ENCODE measurements at regions not wholly inside any gene's neighbourhood (a gene's known extent, or its start where the extent isn't known, plus 50 kb on each side); places are given as distances from the start of the nearest gene placed in this dataset.

DNA sequence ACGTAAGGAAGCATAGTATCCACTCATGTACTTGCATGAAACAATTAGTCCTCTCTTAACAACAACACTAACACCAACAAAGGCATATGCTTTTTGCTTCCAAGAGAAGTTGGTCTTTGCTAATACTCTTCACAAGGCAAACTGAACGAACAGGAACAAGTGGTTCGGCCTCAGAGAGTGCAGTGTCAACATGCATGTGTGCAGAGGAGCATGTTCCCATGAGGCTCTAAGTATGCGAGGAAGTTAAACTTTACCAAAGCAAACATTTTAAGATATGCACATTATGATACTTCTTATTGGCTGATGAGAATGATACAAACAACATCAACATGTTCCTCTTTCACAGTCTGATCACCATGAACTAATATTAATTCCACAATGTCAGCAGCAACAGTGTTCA is 285.3 kb upstream of the IRX5 start:
- Histone ChIP-seq H3K36me3 (ENCODE audit: control insufficient read depth in 2 of 2, insufficient read depth in 2 of 2, low read length in 2 of 2) (no peaks in the 10 kb centered on the region), H3K9me3 (ENCODE audit: control insufficient read depth in 2 of 2, low read length in 2 of 2) (no peaks in the 10 kb centered on the region), H3K27me3 (ENCODE audit: control insufficient read depth in 2 of 2, insufficient read depth in 2 of 2, low read length in 2 of 2) (peaks cover 0 to 3% of the 10 kb centered on the region in 2 donors), H3K9ac (ENCODE audit: low read depth in 1 of 2, low read length in 2 of 2) (no peak overlapping the region), H3K4me3 (ENCODE audit: low read length in 2 of 2) (no peak overlapping the region), H3K4me1 (ENCODE audit: control insufficient read depth in 2 of 2, insufficient read depth in 2 of 2, low read length in 2 of 2) (no peaks in the 10 kb centered on the region), H3K27ac (ENCODE audit: low read depth in 2 of 2, low read length in 2 of 2) (no peak overlapping the region)

DNA sequence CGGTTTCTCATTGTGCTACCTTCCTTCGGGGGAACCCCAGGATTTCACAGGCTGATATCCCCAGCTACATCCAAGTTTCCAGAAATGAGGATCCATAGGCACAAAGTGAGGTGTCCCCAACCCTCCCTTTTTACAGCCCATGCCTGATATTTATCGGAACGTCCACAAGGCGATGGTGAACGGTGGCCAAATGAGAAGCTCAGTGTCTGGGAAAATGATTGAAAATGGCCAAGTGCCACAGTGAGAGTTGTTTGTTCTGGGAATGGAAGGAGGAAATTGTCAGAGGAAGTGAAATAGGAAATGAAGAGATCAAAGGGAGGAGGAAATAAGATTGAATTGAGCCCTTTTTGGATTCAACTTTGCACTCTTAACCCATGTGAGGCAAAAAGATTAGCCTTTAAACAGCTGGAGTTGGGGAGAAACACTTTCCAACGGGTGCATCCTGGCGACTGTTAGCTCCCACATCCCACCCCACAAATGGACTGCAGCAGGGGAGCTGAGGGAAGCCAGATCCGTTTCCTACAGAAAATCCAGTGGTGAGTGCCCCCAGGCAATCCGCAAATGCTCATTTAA is 294.4 kb upstream of the IRX5 start:
- no peak overlapping the region for H3K9ac ChIP-seq (ENCODE audit: low read depth in 1 of 2, low read length in 2 of 2)
- no peak overlapping the region for H3K27ac ChIP-seq (ENCODE audit: low read depth in 2 of 2, low read length in 2 of 2)
- H3K4me3 ChIP-seq (ENCODE audit: low read length in 2 of 2): no peak overlapping the region
- no peaks in the 10 kb centered on the region for H3K27me3 ChIP-seq (ENCODE audit: control insufficient read depth in 2 of 2, insufficient read depth in 2 of 2, low read length in 2 of 2)
- no peaks in the 10 kb centered on the region for H3K36me3 ChIP-seq (ENCODE audit: control insufficient read depth in 2 of 2, insufficient read depth in 2 of 2, low read length in 2 of 2)
- no peaks in the 10 kb centered on the region for H3K9me3 ChIP-seq (ENCODE audit: control insufficient read depth in 2 of 2, low read length in 2 of 2)
- H3K4me1 ChIP-seq (ENCODE audit: control insufficient read depth in 2 of 2, insufficient read depth in 2 of 2, low read length in 2 of 2): no peaks in the 10 kb centered on the region

- no peaks in the 10 kb centered on the region for H3K9me3 ChIP-seq (ENCODE audit: control insufficient read depth in 2 of 2, low read length in 2 of 2)
- no peak overlapping the region for H3K27ac ChIP-seq (ENCODE audit: low read depth in 2 of 2, low read length in 2 of 2)
- no peaks in the 10 kb centered on the region for H3K4me1 ChIP-seq (ENCODE audit: control insufficient read depth in 2 of 2, insufficient read depth in 2 of 2, low read length in 2 of 2)
- no peak overlapping the region for H3K4me3 ChIP-seq (ENCODE audit: low read length in 2 of 2)
- H3K36me3 ChIP-seq (ENCODE audit: control insufficient read depth in 2 of 2, insufficient read depth in 2 of 2, low read length in 2 of 2): no peaks in the 10 kb centered on the region
- no peak overlapping the region for H3K9ac ChIP-seq (ENCODE audit: low read depth in 1 of 2, low read length in 2 of 2)
- H3K27me3 ChIP-seq (ENCODE audit: control insufficient read depth in 2 of 2, insufficient read depth in 2 of 2, low read length in 2 of 2): no peaks in the 10 kb centered on the region
These were observed 296.7 kb upstream of the IRX5 start for GRCh38 chr16:54633943-54634362.

DNA sequence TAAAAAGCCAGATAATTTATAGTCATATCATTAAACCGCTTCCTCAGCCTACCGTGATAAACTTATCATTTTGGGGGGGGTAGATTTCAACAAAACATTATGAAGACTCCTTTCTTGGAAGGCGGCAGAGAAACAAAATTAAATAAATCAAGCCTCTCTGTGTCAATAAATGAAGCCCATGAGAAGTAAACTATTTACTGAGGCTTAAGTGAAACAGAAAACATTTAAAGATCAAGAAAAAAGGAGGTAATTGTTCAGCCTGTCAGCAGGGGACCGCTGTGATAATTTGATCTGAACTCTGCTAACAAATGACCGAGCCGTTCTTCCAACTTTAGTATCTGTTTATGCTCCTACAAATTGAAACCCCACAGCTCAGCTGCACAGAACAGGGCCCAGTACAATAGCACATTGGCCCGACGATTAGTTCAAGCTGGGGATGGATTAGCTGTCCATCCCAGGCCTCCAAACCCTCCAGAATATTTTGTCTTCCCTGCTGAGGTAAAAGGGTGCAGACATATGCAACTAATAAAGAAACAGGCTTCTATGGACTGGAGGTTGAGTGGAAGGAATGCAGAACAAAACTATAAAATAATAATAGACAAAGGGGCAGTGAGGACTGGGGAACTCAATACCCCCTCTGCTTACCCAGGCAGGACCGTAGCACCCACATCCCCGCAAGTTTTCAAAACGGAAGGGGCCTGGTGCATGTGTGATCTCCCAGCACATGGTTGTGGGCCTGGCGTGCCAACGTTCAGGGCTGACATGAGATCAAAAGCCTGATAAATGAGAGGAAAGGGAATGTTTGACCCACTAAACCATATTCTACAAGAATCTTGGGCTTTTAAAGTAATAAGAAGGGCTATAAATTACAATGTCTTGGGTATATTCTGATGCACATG is 298.1 kb upstream of the IRX5 start:
- Histone ChIP-seq H3K4me3 (ENCODE audit: low read length in 2 of 2) (no peak overlapping the region), H3K9me3 (ENCODE audit: control insufficient read depth in 2 of 2, low read length in 2 of 2) (no peaks in the 10 kb centered on the region), H3K27me3 (ENCODE audit: control insufficient read depth in 2 of 2, insufficient read depth in 2 of 2, low read length in 2 of 2) (no peaks in the 10 kb centered on the region), H3K27ac (ENCODE audit: low read depth in 2 of 2, low read length in 2 of 2) (no peak overlapping the region), H3K9ac (ENCODE audit: low read depth in 1 of 2, low read length in 2 of 2) (no peak overlapping the region), H3K36me3 (ENCODE audit: control insufficient read depth in 2 of 2, insufficient read depth in 2 of 2, low read length in 2 of 2) (no peaks in the 10 kb centered on the region), H3K4me1 (ENCODE audit: control insufficient read depth in 2 of 2, insufficient read depth in 2 of 2, low read length in 2 of 2) (no peaks in the 10 kb centered on the region)

- H3K9me3 ChIP-seq (ENCODE audit: control insufficient read depth in 2 of 2, low read length in 2 of 2): no peaks in the 10 kb centered on the region
- no peaks in the 10 kb centered on the region for H3K4me1 ChIP-seq (ENCODE audit: control insufficient read depth in 2 of 2, insufficient read depth in 2 of 2, low read length in 2 of 2)
- H3K9ac ChIP-seq (ENCODE audit: low read depth in 1 of 2, low read length in 2 of 2): no peak overlapping the region
- no peak overlapping the region for H3K4me3 ChIP-seq (ENCODE audit: low read length in 2 of 2)
- H3K36me3 ChIP-seq (ENCODE audit: control insufficient read depth in 2 of 2, insufficient read depth in 2 of 2, low read length in 2 of 2): no peaks in the 10 kb centered on the region
- no peak overlapping the region for H3K27ac ChIP-seq (ENCODE audit: low read depth in 2 of 2, low read length in 2 of 2)
- no peaks in the 10 kb centered on the region for H3K27me3 ChIP-seq (ENCODE audit: control insufficient read depth in 2 of 2, insufficient read depth in 2 of 2, low read length in 2 of 2)
These were observed 298.9 kb upstream of the IRX5 start for GRCh38 chr16:54631782-54632181.

- no peak overlapping the region for H3K27ac ChIP-seq (ENCODE audit: low read depth in 2 of 2, low read length in 2 of 2)
- no peaks in the 10 kb centered on the region for H3K4me1 ChIP-seq (ENCODE audit: control insufficient read depth in 2 of 2, insufficient read depth in 2 of 2, low read length in 2 of 2)
- H3K9ac ChIP-seq (ENCODE audit: low read depth in 1 of 2, low read length in 2 of 2): no peak overlapping the region
- no peaks in the 10 kb centered on the region for H3K9me3 ChIP-seq (ENCODE audit: control insufficient read depth in 2 of 2, low read length in 2 of 2)
- no peaks in the 10 kb centered on the region for H3K36me3 ChIP-seq (ENCODE audit: control insufficient read depth in 2 of 2, insufficient read depth in 2 of 2, low read length in 2 of 2)
- no peaks in the 10 kb centered on the region for H3K27me3 ChIP-seq (ENCODE audit: control insufficient read depth in 2 of 2, insufficient read depth in 2 of 2, low read length in 2 of 2)
- no peak overlapping the region for H3K4me3 ChIP-seq (ENCODE audit: low read length in 2 of 2)
These were observed 300.2 kb upstream of the IRX5 start for GRCh38 chr16:54630284-54630967.

GRCh38 chr16:54628796-54629625 is 301.7 kb upstream of the IRX5 start:
- H3K27ac ChIP-seq (ENCODE audit: low read depth in 2 of 2, low read length in 2 of 2): no peak overlapping the region
- H3K9ac ChIP-seq (ENCODE audit: low read depth in 1 of 2, low read length in 2 of 2): no peak overlapping the region
- H3K4me3 ChIP-seq (ENCODE audit: low read length in 2 of 2): no peak overlapping the region
- no peaks in the 10 kb centered on the region for H3K9me3 ChIP-seq (ENCODE audit: control insufficient read depth in 2 of 2, low read length in 2 of 2)
- no peaks in the 10 kb centered on the region for H3K27me3 ChIP-seq (ENCODE audit: control insufficient read depth in 2 of 2, insufficient read depth in 2 of 2, low read length in 2 of 2)
- no peaks in the 10 kb centered on the region for H3K36me3 ChIP-seq (ENCODE audit: control insufficient read depth in 2 of 2, insufficient read depth in 2 of 2, low read length in 2 of 2)
- no peaks in the 10 kb centered on the region for H3K4me1 ChIP-seq (ENCODE audit: control insufficient read depth in 2 of 2, insufficient read depth in 2 of 2, low read length in 2 of 2)

DNA sequence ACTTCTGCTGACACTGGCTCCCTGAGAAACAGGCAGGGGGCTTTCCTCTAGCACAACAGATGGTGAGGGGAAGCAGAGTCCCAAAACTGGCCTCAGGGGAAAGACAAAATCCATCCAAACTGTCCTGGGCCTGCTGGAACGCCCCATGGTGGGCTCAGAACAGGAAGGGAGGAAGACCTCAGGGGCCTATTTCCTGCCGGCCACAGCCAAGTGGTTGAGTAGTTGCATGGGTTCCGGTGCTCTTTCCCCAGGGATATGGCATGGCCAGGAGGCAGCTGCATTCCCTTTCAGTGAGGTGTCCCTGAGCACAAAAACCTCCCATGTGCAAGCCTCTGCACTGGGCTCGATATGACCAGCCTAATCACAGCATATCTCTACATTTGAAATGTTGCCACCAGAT is 303.0 kb upstream of the IRX5 start:
- Histone ChIP-seq H3K36me3 (ENCODE audit: control insufficient read depth in 2 of 2, insufficient read depth in 2 of 2, low read length in 2 of 2) (no peaks in the 10 kb centered on the region), H3K27me3 (ENCODE audit: control insufficient read depth in 2 of 2, insufficient read depth in 2 of 2, low read length in 2 of 2) (no peaks in the 10 kb centered on the region), H3K4me1 (ENCODE audit: control insufficient read depth in 2 of 2, insufficient read depth in 2 of 2, low read length in 2 of 2) (no peaks in the 10 kb centered on the region), H3K9me3 (ENCODE audit: control insufficient read depth in 2 of 2, low read length in 2 of 2) (no peaks in the 10 kb centered on the region), H3K4me3 (ENCODE audit: low read length in 2 of 2) (no peak overlapping the region), H3K27ac (ENCODE audit: low read depth in 2 of 2, low read length in 2 of 2) (no peak overlapping the region), H3K9ac (ENCODE audit: low read depth in 1 of 2, low read length in 2 of 2) (no peak overlapping the region)

DNA sequence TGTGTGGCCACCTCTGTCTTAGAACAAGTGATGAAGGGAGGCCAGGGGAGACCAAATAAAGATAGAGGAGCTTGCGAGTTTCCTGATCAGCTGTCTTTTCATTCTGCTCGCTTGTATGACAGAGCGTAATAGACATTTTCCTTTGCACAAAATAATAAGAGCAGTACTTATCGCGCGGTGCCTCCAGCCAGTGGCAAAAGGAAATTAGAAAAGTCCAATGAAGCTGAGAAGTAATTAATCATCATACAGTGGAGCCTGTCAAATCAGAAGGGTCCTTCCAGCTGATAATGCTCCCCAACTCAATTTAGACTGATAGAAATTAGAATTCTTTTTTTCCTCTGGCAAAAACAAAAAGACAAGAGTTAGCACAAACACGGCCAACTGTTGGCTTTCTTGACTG is 307.0 kb upstream of the IRX5 start:
- H3K27me3 ChIP-seq (ENCODE audit: control insufficient read depth in 2 of 2, insufficient read depth in 2 of 2, low read length in 2 of 2): no peaks in the 10 kb centered on the region
- no peak overlapping the region for H3K4me3 ChIP-seq (ENCODE audit: low read length in 2 of 2)
- no peaks in the 10 kb centered on the region for H3K36me3 ChIP-seq (ENCODE audit: control insufficient read depth in 2 of 2, insufficient read depth in 2 of 2, low read length in 2 of 2)
- no peaks in the 10 kb centered on the region for H3K4me1 ChIP-seq (ENCODE audit: control insufficient read depth in 2 of 2, insufficient read depth in 2 of 2, low read length in 2 of 2)
- H3K27ac ChIP-seq (ENCODE audit: low read depth in 2 of 2, low read length in 2 of 2): no peak overlapping the region
- no peak overlapping the region for H3K9ac ChIP-seq (ENCODE audit: low read depth in 1 of 2, low read length in 2 of 2)
- no peaks in the 10 kb centered on the region for H3K9me3 ChIP-seq (ENCODE audit: control insufficient read depth in 2 of 2, low read length in 2 of 2)
